ENCODE measurements at regions not wholly inside any gene's neighbourhood (a gene's known extent, or its start where the extent isn't known, plus 50 kb on each side); places are given as distances from the start of the nearest gene placed in this dataset.

GRCh38 chr12:68498736-68499135 lies 112.0 kb upstream of the RAP1B start:
- TF ChIP-seq, protein P1, sequence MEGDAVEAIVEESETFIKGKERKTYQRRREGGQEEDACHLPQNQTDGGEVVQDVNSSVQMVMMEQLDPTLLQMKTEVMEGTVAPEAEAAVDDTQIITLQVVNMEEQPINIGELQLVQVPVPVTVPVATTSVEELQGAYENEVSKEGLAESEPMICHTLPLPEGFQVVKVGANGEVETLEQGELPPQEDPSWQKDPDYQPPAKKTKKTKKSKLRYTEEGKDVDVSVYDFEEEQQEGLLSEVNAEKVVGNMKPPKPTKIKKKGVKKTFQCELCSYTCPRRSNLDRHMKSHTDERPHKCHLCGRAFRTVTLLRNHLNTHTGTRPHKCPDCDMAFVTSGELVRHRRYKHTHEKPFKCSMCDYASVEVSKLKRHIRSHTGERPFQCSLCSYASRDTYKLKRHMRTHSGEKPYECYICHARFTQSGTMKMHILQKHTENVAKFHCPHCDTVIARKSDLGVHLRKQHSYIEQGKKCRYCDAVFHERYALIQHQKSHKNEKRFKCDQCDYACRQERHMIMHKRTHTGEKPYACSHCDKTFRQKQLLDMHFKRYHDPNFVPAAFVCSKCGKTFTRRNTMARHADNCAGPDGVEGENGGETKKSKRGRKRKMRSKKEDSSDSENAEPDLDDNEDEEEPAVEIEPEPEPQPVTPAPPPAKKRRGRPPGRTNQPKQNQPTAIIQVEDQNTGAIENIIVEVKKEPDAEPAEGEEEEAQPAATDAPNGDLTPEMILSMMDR (conservative IDR thresholded peaks at IDR 0.05): no peak
- Mint-ChIP-seq H3K36me3 (no peaks in the 10 kb centered on the region), H3K27ac (no peak overlapping the region), H3K9me3 (no peaks in the 10 kb centered on the region), H3K4me3 (no peak overlapping the region), H3K27me3 (no peaks in the 10 kb centered on the region), H3K4me1 (ENCODE audit: unreplicated experiment) (peaks cover 18% of the 10 kb centered on the region)
- no peak for DNase-seq (ENCODE audit: extremely low spot score, unreplicated experiment)

DNA sequence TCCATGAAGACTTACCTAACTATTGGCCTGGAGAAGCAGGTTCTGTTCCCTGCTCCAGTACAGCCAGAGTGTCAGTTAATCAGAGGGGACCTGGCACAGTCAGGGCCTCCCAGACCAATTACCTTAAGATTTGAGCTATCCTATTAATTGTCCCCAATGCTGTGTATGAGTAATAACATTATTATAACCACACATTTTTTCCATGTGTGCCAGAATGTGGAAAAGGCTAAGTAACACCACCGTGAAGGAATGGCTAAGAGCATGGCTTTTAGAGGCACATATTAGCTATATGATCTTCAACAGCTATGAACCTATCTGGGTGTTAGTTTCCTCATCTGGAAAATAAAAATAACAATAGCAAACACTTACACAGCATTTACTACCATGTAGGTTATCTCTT lies 111.1 kb upstream of the RAP1B start:
- Mint-ChIP-seq H3K9me3 (no peaks in the 10 kb centered on the region), H3K27ac (no peak overlapping the region), H3K4me3 (no peak overlapping the region), H3K36me3 (no peaks in the 10 kb centered on the region), H3K4me1 (ENCODE audit: unreplicated experiment) (peaks cover 18% of the 10 kb centered on the region), H3K27me3 (no peaks in the 10 kb centered on the region)
- TF ChIP-seq, protein P1 (conservative IDR thresholded peaks at IDR 0.05): no peak
- no peak for DNase-seq (ENCODE audit: extremely low spot score, unreplicated experiment)

GRCh38 chr12:68501226-68501625 lies 109.5 kb upstream of the RAP1B start:
- no peaks in the 10 kb centered on the region for H3K27me3 Mint-ChIP-seq
- TF ChIP-seq, protein P1 (conservative IDR thresholded peaks at IDR 0.05): no peak
- no peak overlapping the region for H3K4me3 Mint-ChIP-seq
- no peaks in the 10 kb centered on the region for H3K36me3 Mint-ChIP-seq
- no peak for DNase-seq (ENCODE audit: extremely low spot score, unreplicated experiment)
- peaks cover 18% of the 10 kb centered on the region for H3K4me1 Mint-ChIP-seq (ENCODE audit: unreplicated experiment)
- no peaks in the 10 kb centered on the region for H3K9me3 Mint-ChIP-seq
- no peak overlapping the region for H3K27ac Mint-ChIP-seq

DNA sequence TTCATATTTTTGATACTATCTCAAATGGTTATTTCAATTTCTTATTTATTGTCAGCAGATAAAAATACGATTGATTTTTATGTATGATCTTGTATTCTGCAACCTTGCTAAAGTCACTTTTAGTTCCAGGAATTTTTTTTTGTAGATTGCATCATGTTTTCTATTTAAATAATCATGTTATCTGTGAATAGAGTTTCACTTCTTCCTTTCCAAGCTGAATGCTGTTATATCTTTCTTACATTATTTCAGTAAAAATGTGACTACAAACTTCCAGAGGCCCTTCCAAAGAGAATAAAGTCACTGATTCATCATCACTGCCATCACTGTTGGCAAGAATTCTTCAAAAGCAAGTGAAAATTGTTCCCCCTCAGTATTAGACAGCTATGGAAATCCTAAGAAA lies 104.7 kb upstream of the RAP1B start:
- Mint-ChIP-seq H3K9me3 (no peaks in the 10 kb centered on the region), H3K27ac (no peak overlapping the region), H3K4me3 (no peak overlapping the region), H3K36me3 (no peaks in the 10 kb centered on the region), H3K4me1 (ENCODE audit: unreplicated experiment) (no peaks in the 10 kb centered on the region), H3K27me3 (no peaks in the 10 kb centered on the region)
- no peak for DNase-seq (ENCODE audit: extremely low spot score, unreplicated experiment)
- TF ChIP-seq, protein P1 (conservative IDR thresholded peaks at IDR 0.05): no peak

DNA sequence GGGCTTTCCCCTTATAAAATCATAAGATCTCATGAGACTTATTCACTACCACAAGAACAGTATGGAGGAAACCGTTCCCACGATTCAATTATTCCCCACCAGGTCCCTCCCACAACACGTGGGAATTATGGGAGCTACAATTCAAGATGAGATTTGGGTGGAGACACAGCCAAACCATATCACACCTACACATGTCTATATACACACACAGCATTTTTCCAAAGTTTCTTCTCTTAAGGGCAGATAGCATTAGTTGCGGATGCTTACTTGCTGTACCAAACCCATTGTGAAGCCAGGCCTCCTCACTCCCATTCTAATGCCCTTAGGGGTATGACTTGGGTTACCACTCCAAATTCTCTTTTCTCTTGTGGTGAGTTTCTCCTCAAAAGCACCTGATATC lies 104.1 kb upstream of the RAP1B start:
- Mint-ChIP-seq H3K4me3 (no peak overlapping the region), H3K27ac (no peak overlapping the region), H3K4me1 (ENCODE audit: unreplicated experiment) (no peaks in the 10 kb centered on the region), H3K27me3 (no peaks in the 10 kb centered on the region), H3K36me3 (no peaks in the 10 kb centered on the region), H3K9me3 (no peaks in the 10 kb centered on the region)
- TF ChIP-seq, protein P1 (conservative IDR thresholded peaks at IDR 0.05): no peak
- DNase-seq (ENCODE audit: extremely low spot score, unreplicated experiment): no peak

DNA sequence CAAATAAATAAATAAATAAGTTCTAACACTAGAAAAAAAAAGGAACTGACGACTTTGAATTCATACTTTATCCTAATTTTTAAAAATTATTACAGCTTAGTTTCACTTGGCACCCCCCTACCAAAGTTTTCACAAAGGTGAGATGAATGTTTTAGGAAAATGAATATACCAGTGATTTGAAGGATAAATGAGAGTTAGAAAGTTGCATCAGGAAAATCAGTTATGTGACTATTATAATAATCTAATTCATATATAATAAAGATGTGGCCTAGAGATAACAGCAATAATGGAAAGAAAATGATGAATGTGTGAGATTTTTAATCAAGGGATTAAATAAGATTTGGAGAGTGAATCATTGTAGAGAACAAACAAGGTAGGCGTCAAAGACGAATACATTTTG lies 103.0 kb upstream of the RAP1B start:
- Mint-ChIP-seq H3K4me1 (ENCODE audit: unreplicated experiment) (no peaks in the 10 kb centered on the region), H3K27me3 (no peaks in the 10 kb centered on the region), H3K4me3 (no peak overlapping the region), H3K27ac (no peak overlapping the region), H3K9me3 (no peaks in the 10 kb centered on the region), H3K36me3 (no peaks in the 10 kb centered on the region)
- TF ChIP-seq, protein P1 (conservative IDR thresholded peaks at IDR 0.05): no peak
- no peak for DNase-seq (ENCODE audit: extremely low spot score, unreplicated experiment)
